Keratinocyte (primary cell): ENCODE measurements at regions not wholly inside any gene's neighbourhood (a gene's known extent, or its start where the extent isn't known, plus 50 kb on each side); places are given as distances from the start of the nearest gene placed in this dataset.

Experiments used
- DNase-seq: peaks from one replicate; pipeline ENCODE4 v3.0.0-alpha.2; 2011; ENCODE audit warnings: low read depth, missing footprints, low spot score
- FAIRE-seq: peaks from 2 replicates; lab custom pipeline; 2011; peaks lifted over from hg19 to GRCh38; lab: Jason Lieb, UNC
- H2AFZ ChIP-seq: 2 replicates; pipeline ENCODE4 v1.6.0; 2012; ENCODE audit warnings: low read length, control low read depth, inconsistent platforms; ENCODE audit not compliant: control insufficient read depth
- H3K27ac ChIP-seq: 2 replicates; pipeline ENCODE4 v1.5.1; 2011; ENCODE audit warnings: low read length; ENCODE audit not compliant: control insufficient read depth, insufficient read depth
- H3K27me3 ChIP-seq: 3 replicates; pipeline ENCODE4 v1.6.0; 2011; ENCODE audit warnings: low read length; ENCODE audit not compliant: control insufficient read depth, insufficient read depth; ENCODE audit errors: extremely low read depth
- H3K36me3 ChIP-seq, 2 experiments: 2 replicates in 1 of 2; 3 replicates in 1 of 2; pipeline ENCODE4 v1.5.1; 2011; ENCODE audit warnings: low read length in 2 of 2, mild to moderate bottlenecking in 1 of 2; ENCODE audit not compliant: control insufficient read depth in 2 of 2, insufficient read depth in 2 of 2; ENCODE audit errors: extremely low read depth in 1 of 2
- H3K4me1 ChIP-seq: 3 replicates; pipeline ENCODE4 v1.5.1; 2011; ENCODE audit warnings: low read length; ENCODE audit not compliant: control insufficient read depth, insufficient read depth; ENCODE audit errors: extremely low read depth
- H3K4me2 ChIP-seq: 3 replicates; pipeline ENCODE4 v1.6.0; 2011; ENCODE audit warnings: low read depth, low read length; ENCODE audit not compliant: control insufficient read depth, insufficient read depth; ENCODE audit errors: extremely low read depth
- H3K4me3 ChIP-seq, 3 experiments: fragments of 200-600 bp in 1 of 3; sonication (generic) in 1 of 3; 2 replicates in 2 of 3; 3 replicates in 1 of 3; pipeline ENCODE4 v1.5.1; 2011 to 2016; ENCODE audit warnings: low read length in 3 of 3, mild to moderate bottlenecking in 3 of 3, control low read depth in 2 of 3, inconsistent platforms in 1 of 3, low read depth in 1 of 3, mixed read lengths in 1 of 3, mixed run types in 1 of 3, moderate library complexity in 1 of 3; ENCODE audit not compliant: control insufficient read depth in 2 of 3, insufficient read depth in 2 of 3; ENCODE audit errors: extremely low read depth in 1 of 3
- H3K79me2 ChIP-seq: 2 replicates; pipeline ENCODE4 v1.6.0; 2012; ENCODE audit warnings: low read length; ENCODE audit not compliant: control insufficient read depth, insufficient read depth
- H3K9ac ChIP-seq: 3 replicates; pipeline ENCODE4 v1.6.0; 2011; ENCODE audit warnings: low read length; ENCODE audit not compliant: control insufficient read depth, insufficient read depth; ENCODE audit errors: extremely low read depth
- H3K9me1 ChIP-seq: 3 replicates; pipeline ENCODE4 v1.6.0; 2011; ENCODE audit warnings: low read length; ENCODE audit not compliant: control insufficient read depth, insufficient read depth; ENCODE audit errors: extremely low read depth
- H3K9me3 ChIP-seq: 2 replicates; pipeline ENCODE4 v1.5.1; 2012; ENCODE audit warnings: low read depth, low read length; ENCODE audit not compliant: control insufficient read depth
- H4K20me1 ChIP-seq: 3 replicates; pipeline ENCODE4 v1.6.0; 2011; ENCODE audit warnings: low read length; ENCODE audit not compliant: control insufficient read depth, insufficient read depth; ENCODE audit errors: extremely low read depth
- EZH2 ChIP-seq: IDR thresholded peaks from one replicate; pipeline ENCODE4 v1.6.1; 2012; ENCODE audit warnings: inconsistent platforms, mild to moderate bottlenecking, low read length, moderate library complexity
- dilution Hi-C: fragments of 300-500 bp; cut with MboI; formaldehyde crosslinking; loops from one replicate; pipeline ENCODE4 v1.7.0; 2020; ENCODE audit warnings: low sequenced_read_pairs; ENCODE audit not compliant: extremely low pct_ligation_motif_present
- TF ChIP-seq, protein P1 (sequence below), 3 experiments: IDR thresholded peaks in 1 of 3; conservative IDR thresholded peaks in 1 of 3; optimal IDR thresholded peaks in 1 of 3; 2 replicates in 2 of 3; 3 replicates in 1 of 3; pipeline versions ENCODE3 to v1.5.1; 2011; ENCODE audit warnings: low read length in 3 of 3, mild to moderate bottlenecking in 3 of 3, moderate library complexity in 2 of 3, control low read depth in 1 of 3, inconsistent platforms in 1 of 3; ENCODE audit not compliant: insufficient read depth in 2 of 3; ENCODE audit errors: extremely low read depth in 1 of 3

DNA sequence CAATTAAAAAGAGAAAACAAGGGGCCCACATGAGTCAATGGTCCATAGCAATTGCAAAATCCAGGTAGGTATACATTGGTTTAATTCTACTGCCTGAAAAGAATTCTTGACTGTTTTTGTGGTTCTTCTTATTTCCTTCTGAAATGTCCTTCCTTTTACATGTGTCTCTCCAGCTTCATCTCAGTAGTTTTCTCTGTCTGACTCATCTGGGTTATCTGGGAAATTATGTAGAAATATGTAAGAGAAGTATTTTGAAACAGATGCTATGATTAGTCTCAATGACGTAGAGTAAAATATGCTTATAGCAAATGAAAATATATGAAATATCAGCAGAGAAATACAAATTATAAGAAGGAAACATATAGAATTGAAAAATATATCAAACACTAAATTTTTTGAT lies 953.2 kb downstream of the BRINP3 start:
- Histone ChIP-seq H3K36me3 (no peaks in the 10 kb centered on the region), H3K9me3 (no peaks in the 10 kb centered on the region), H3K9me1 (no peaks in the 10 kb centered on the region), H3K27me3 (no peaks in the 10 kb centered on the region), H3K4me1 (no peaks in the 10 kb centered on the region), H3K27ac (no peak overlapping the region), H4K20me1 (no peaks in the 10 kb centered on the region), H3K4me2 (no peak overlapping the region), H2AFZ (no peak overlapping the region), H3K4me3 (no peak overlapping the region), H3K79me2 (no peaks in the 10 kb centered on the region), H3K9ac (no peak overlapping the region)
- no peak for DNase-seq
- TF ChIP-seq, protein P1, sequence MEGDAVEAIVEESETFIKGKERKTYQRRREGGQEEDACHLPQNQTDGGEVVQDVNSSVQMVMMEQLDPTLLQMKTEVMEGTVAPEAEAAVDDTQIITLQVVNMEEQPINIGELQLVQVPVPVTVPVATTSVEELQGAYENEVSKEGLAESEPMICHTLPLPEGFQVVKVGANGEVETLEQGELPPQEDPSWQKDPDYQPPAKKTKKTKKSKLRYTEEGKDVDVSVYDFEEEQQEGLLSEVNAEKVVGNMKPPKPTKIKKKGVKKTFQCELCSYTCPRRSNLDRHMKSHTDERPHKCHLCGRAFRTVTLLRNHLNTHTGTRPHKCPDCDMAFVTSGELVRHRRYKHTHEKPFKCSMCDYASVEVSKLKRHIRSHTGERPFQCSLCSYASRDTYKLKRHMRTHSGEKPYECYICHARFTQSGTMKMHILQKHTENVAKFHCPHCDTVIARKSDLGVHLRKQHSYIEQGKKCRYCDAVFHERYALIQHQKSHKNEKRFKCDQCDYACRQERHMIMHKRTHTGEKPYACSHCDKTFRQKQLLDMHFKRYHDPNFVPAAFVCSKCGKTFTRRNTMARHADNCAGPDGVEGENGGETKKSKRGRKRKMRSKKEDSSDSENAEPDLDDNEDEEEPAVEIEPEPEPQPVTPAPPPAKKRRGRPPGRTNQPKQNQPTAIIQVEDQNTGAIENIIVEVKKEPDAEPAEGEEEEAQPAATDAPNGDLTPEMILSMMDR (optimal IDR thresholded peaks at IDR 0.05 in 1 of 3, IDR thresholded peaks at IDR 0.05 in 1 of 3, conservative IDR thresholded peaks at IDR 0.05 in 1 of 3; ENCODE audit: extremely low read depth in 1 of 3, insufficient read depth in 2 of 3, low read length in 3 of 3): no peak
- no peak for TF ChIP-seq EZH2
- no peak for FAIRE-seq
- dilution Hi-C loops: no loop called here

DNA sequence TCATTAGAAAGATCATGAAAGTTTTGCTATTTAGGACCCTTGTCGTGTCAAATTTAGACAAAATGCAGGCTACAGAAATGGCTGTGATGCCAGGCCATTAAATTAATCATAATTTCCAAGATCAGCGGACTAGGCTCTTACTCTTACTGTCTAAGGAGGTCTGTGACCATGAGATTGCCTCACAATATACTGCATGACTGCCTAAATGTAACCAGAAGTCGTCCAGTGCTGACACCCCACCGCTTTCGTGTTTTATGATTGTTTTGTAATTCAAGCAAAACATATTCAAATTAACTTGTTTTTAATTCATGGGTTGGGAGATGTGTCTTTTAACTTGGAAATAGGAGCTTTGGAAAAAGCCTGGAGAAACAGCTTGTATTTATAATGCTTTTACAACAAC lies 947.5 kb downstream of the BRINP3 start:
- dilution Hi-C loops: no loop called here
- FAIRE-seq (no peak), DNase-seq (no peak)
- Histone ChIP-seq H2AFZ (no peak overlapping the region), H3K79me2 (no peaks in the 10 kb centered on the region), H3K9me3 (no peaks in the 10 kb centered on the region), H3K9me1 (no peaks in the 10 kb centered on the region), H3K36me3 (no peaks in the 10 kb centered on the region), H3K9ac (no peak overlapping the region), H3K4me3 (no peak overlapping the region), H3K4me2 (no peak overlapping the region), H4K20me1 (no peaks in the 10 kb centered on the region), H3K27ac (no peak overlapping the region), H3K27me3 (no peaks in the 10 kb centered on the region), H3K4me1 (no peaks in the 10 kb centered on the region)
- TF ChIP-seq EZH2: no peak
- TF ChIP-seq, protein P1 (optimal IDR thresholded peaks at IDR 0.05 in 1 of 3, IDR thresholded peaks at IDR 0.05 in 1 of 3, conservative IDR thresholded peaks at IDR 0.05 in 1 of 3; ENCODE audit: extremely low read depth in 1 of 3, insufficient read depth in 2 of 3, low read length in 3 of 3): no peak
